Lung (tissue), 11 donors: ENCODE measurements at regions not wholly inside any gene's neighbourhood (a gene's known extent, or its start where the extent isn't known, plus 50 kb on each side); places are given as distances from the start of the nearest gene placed in this dataset.

Experiments
- ATAC-seq: fragments of 200-7000 bp; cut with Tn5 transposase; one replicate; pipeline ENCODE4 v1.9.1; 2020; ENCODE audit warnings: moderate number of reproducible peaks; ENCODE audit not compliant: insufficient read depth, low FRiP score
- DNase-seq, 3 donors: peaks; one replicate each; pipeline ENCODE4 v3.0.0-alpha.2; 2013 to 2017
- H3K27ac ChIP-seq, 2 donors: one replicate each; pipeline ENCODE4 v1.5.1; 2013; ENCODE audit warnings: mild to moderate bottlenecking in 2 of 2, moderate library complexity in 2 of 2, control low read depth in 1 of 2, inconsistent platforms in 1 of 2, low read depth in 1 of 2, low read length in 1 of 2
- H3K27me3 ChIP-seq, 3 donors: one replicate each; pipeline ENCODE4 v1.5.1; 2013; ENCODE audit warnings: low read length in 2 of 3; ENCODE audit not compliant: control insufficient read depth in 3 of 3, insufficient read depth in 3 of 3
- H3K36me3 ChIP-seq, 4 donors: one replicate each; pipeline ENCODE4 v1.5.1; 2013; ENCODE audit warnings: low read length in 4 of 4, mild to moderate bottlenecking in 1 of 4, moderate library complexity in 1 of 4; ENCODE audit not compliant: control insufficient read depth in 4 of 4, insufficient read depth in 4 of 4
- H3K4me1 ChIP-seq, 5 donors: one replicate each; pipeline ENCODE4 v1.5.1; 2013; ENCODE audit warnings: low read length in 5 of 5, mild to moderate bottlenecking in 2 of 5, moderate library complexity in 1 of 5; ENCODE audit not compliant: control insufficient read depth in 5 of 5, insufficient read depth in 5 of 5
- H3K4me3 ChIP-seq: one replicate; pipeline ENCODE4 v1.5.1; 2013; ENCODE audit warnings: mild to moderate bottlenecking, control low read depth, moderate library complexity
- H3K9ac ChIP-seq, 2 donors: one replicate each; pipeline ENCODE4 v1.5.1; 2013; ENCODE audit warnings: low read length in 2 of 2, control low read depth in 1 of 2; ENCODE audit not compliant: insufficient read depth in 1 of 2
- H3K9me3 ChIP-seq, 4 donors: one replicate each; pipeline ENCODE4 v1.5.1; 2013; ENCODE audit warnings: low read length in 3 of 4, mild to moderate bottlenecking in 1 of 4, moderate library complexity in 1 of 4; ENCODE audit not compliant: control insufficient read depth in 4 of 4, insufficient read depth in 3 of 4
- CTCF ChIP-seq: IDR thresholded peaks from 2 replicates; pipeline ENCODE4 v1.5.1; 2012; ENCODE audit warnings: mild to moderate bottlenecking; ENCODE audit errors: control extremely low read depth, extremely low read depth
- WGBS, 2 donors: extraction: QIAGEN DNeasy Blood & Tissue Kit; methylation state at CpG; one replicate each; pipeline ENCODE4 v1.1.7; 2013; 5-methylcytosine and 5-hydroxymethylcytosine counted together
- donor health status: control.
- donor health status: control.
- donor health status: Bipolar disorder and iron deficiency.
- donor health status: healthy.
- donor health status: DM: yes; HTN: yes; CAD: no.

- H3K9me3 ChIP-seq, result peaks cover 0 to 3% (median 0%) of the 10 kb centered on the region in 4 donors
- 85 to 92% methylated on average over 3 of the region's 3 CpGs for WGBS, 2 donors
- peak in 2 of 3 donors; percentile 42 to 43 for DNase-seq
- ATAC-seq, result no peak
- peaks cover 0 to 22% (median 3%) of the 10 kb centered on the region in 5 donors for H3K4me1 ChIP-seq
- no peak overlapping the region for H3K4me3 ChIP-seq
- no peaks in the 10 kb centered on the region for H3K36me3 ChIP-seq
- no peak for TF ChIP-seq CTCF
- H3K27ac ChIP-seq, result no peak overlapping the region
- H3K27me3 ChIP-seq, result no peaks in the 10 kb centered on the region
- H3K9ac ChIP-seq, result no peak overlapping the region
Observed at GRCh38 chr6:113052506-113052905, 705.4 kb downstream of the RFPL4B start.

GRCh38 chr6:113055061-113055460 lies 707.9 kb downstream of the RFPL4B start:
- 57 to 73% methylated on average over 3 of the region's 3 CpGs for WGBS, 2 donors
- Histone ChIP-seq H3K4me3 (no peak overlapping the region), H3K36me3 (no peaks in the 10 kb centered on the region), H3K9ac (no peak overlapping the region), H3K27ac (no peak overlapping the region), H3K27me3 (no peaks in the 10 kb centered on the region), H3K9me3 (peaks cover 0 to 3% (median 0%) of the 10 kb centered on the region in 4 donors), H3K4me1 (peaks cover 0 to 21% (median 0%) of the 10 kb centered on the region in 5 donors)
- TF ChIP-seq CTCF, result no peak
- ATAC-seq (no peak), DNase-seq (peak; percentile 53 to 94 (median 93))

GRCh38 chr6:113055998-113056397 lies 708.9 kb downstream of the RFPL4B start:
- DNase-seq (no peak), ATAC-seq (no peak)
- no peaks in the 10 kb centered on the region for H3K27me3 ChIP-seq
- TF ChIP-seq CTCF, result no peak
- no peak overlapping the region for H3K9ac ChIP-seq
- H3K27ac ChIP-seq, result no peak overlapping the region
- H3K36me3 ChIP-seq, result no peaks in the 10 kb centered on the region
- H3K4me1 ChIP-seq, result peaks cover 0 to 13% (median 0%) of the 10 kb centered on the region in 5 donors
- H3K4me3 ChIP-seq, result no peak overlapping the region
- WGBS, 2 donors, result 0% methylated on average over 1 of the region's 1 CpG
- peaks cover 0 to 3% (median 0%) of the 10 kb centered on the region in 4 donors for H3K9me3 ChIP-seq

- Histone ChIP-seq H3K4me3 (no peak overlapping the region), H3K36me3 (no peaks in the 10 kb centered on the region), H3K9me3 (peaks cover 0 to 3% (median 0%) of the 10 kb centered on the region in 4 donors), H3K27ac (no peak overlapping the region), H3K9ac (no peak overlapping the region), H3K27me3 (no peaks in the 10 kb centered on the region), H3K4me1 (peaks cover 0 to 11% (median 0%) of the 10 kb centered on the region in 5 donors)
- ATAC-seq, result no peak
- WGBS, 2 donors, result 75 to 83% methylated on average over 1 of the region's 1 CpG
- no peak for TF ChIP-seq CTCF
- DNase-seq, result no peak
Observed at GRCh38 chr6:113057567-113058053, 710.5 kb downstream of the RFPL4B start.
